ENCODE measurements at regions not wholly inside any gene's neighbourhood (a gene's known extent, or its start where the extent isn't known, plus 50 kb on each side); places are given as distances from the start of the nearest gene placed in this dataset.
"Not testable (repeated sequence)": the region's sequence is repeated elsewhere in the genome, so short reads cannot be mapped to it uniquely, and the experiment has no call there.

- not testable (repeated sequence) for TF ChIP-seq PATZ1 (CRISPR knock-in tag; IDR thresholded peaks at IDR 0.05; ENCODE audit: borderline replicate concordance); CSRNP3 (CRISPR knock-in tag; IDR thresholded peaks at IDR 0.05); ZC3H10 (CRISPR knock-in tag; IDR thresholded peaks at IDR 0.05); TOX (CRISPR knock-in tag; IDR thresholded peaks at IDR 0.05; ENCODE audit: borderline replicate concordance); ESRRG (CRISPR knock-in tag; IDR thresholded peaks at IDR 0.05); CREB5 (CRISPR knock-in tag; IDR thresholded peaks at IDR 0.05; ENCODE audit: low read depth); SNAI2 (CRISPR knock-in tag; IDR thresholded peaks at IDR 0.05); ZFP3 (CRISPR knock-in tag; IDR thresholded peaks at IDR 0.05)
Measured at GRCh38 chr2:16065272-16066069, 125.1 kb downstream of the MYCN start.
